Neural crest cell (in vitro differentiated cells): ENCODE measurements at regions not wholly inside any gene's neighbourhood (a gene's known extent, or its start where the extent isn't known, plus 50 kb on each side); places are given as distances from the start of the nearest gene placed in this dataset.

ENCODE experiments used
- DNase-seq: peaks from one replicate; pipeline ENCODE4 v3.0.0; 2021; ENCODE audit warnings: low read depth, mixed read lengths, low spot score
- H3K27ac Mint-ChIP-seq: one replicate; pipeline ENCODE4 v1.8.0; 2021; ENCODE audit warnings: mild to moderate bottlenecking, mixed read lengths; ENCODE audit not compliant: unreplicated experiment
- H3K27me3 Mint-ChIP-seq: 2 replicates; pipeline ENCODE4 v1.8.0; 2021; ENCODE audit warnings: low read depth, mild to moderate bottlenecking, mixed read lengths
- H3K36me3 Mint-ChIP-seq: 2 replicates; pipeline ENCODE4 v1.8.0; 2021; ENCODE audit warnings: low read depth, mild to moderate bottlenecking, mixed read lengths
- H3K4me1 Mint-ChIP-seq: 2 replicates; pipeline ENCODE4 v1.8.0; 2021; ENCODE audit warnings: mixed read lengths
- H3K4me3 Mint-ChIP-seq: one replicate; pipeline ENCODE4 v1.8.0; 2021; ENCODE audit warnings: mild to moderate bottlenecking, mixed read lengths
- H3K9me3 Mint-ChIP-seq: 2 replicates; pipeline ENCODE4 v1.8.0; 2021; ENCODE audit warnings: mixed read lengths
- CTCF ChIP-seq: fragments of 200-600 bp; sonication (generic); conservative IDR thresholded peaks from 2 replicates; pipeline ENCODE4 v1.5.0; 2021; ENCODE audit warnings: antibody characterized with exemption, mild to moderate bottlenecking

- H3K4me1 Mint-ChIP-seq = no peaks in the 10 kb centered on the region
- no peak for TF ChIP-seq CTCF
- no peaks in the 10 kb centered on the region for H3K9me3 Mint-ChIP-seq
- no peak overlapping the region for H3K27ac Mint-ChIP-seq
- DNase-seq = no peak
- no peaks in the 10 kb centered on the region for H3K36me3 Mint-ChIP-seq
- no peaks in the 10 kb centered on the region for H3K27me3 Mint-ChIP-seq
- H3K4me3 Mint-ChIP-seq = no peak overlapping the region
Observed at GRCh38 chr4:189069772-189070171, 870.9 kb upstream of the FRG1 start.

GRCh38 chr4:189071241-189071640 lies 869.4 kb upstream of the FRG1 start:
- no peak overlapping the region for H3K27ac Mint-ChIP-seq
- no peak for TF ChIP-seq CTCF
- no peaks in the 10 kb centered on the region for H3K27me3 Mint-ChIP-seq
- H3K36me3 Mint-ChIP-seq = peaks cover 3% of the 10 kb centered on the region
- DNase-seq = no peak
- H3K4me1 Mint-ChIP-seq = no peaks in the 10 kb centered on the region
- H3K9me3 Mint-ChIP-seq = no peaks in the 10 kb centered on the region
- H3K4me3 Mint-ChIP-seq = no peak overlapping the region

- no peak overlapping the region for H3K27ac Mint-ChIP-seq
- peaks cover 3% of the 10 kb centered on the region for H3K36me3 Mint-ChIP-seq
- no peak for DNase-seq
- no peak for TF ChIP-seq CTCF
- no peaks in the 10 kb centered on the region for H3K27me3 Mint-ChIP-seq
- H3K9me3 Mint-ChIP-seq = peaks cover 6% of the 10 kb centered on the region
- H3K4me1 Mint-ChIP-seq = no peaks in the 10 kb centered on the region
- no peak overlapping the region for H3K4me3 Mint-ChIP-seq
Observed at GRCh38 chr4:189073739-189074138, 866.9 kb upstream of the FRG1 start.

GRCh38 chr4:189081826-189082225 lies 858.8 kb upstream of the FRG1 start:
- H3K9me3 Mint-ChIP-seq = peaks cover 12% of the 10 kb centered on the region
- no peak overlapping the region for H3K27ac Mint-ChIP-seq
- no peak for TF ChIP-seq CTCF
- H3K27me3 Mint-ChIP-seq = no peaks in the 10 kb centered on the region
- no peaks in the 10 kb centered on the region for H3K36me3 Mint-ChIP-seq
- DNase-seq = no peak
- H3K4me1 Mint-ChIP-seq = no peaks in the 10 kb centered on the region
- H3K4me3 Mint-ChIP-seq = no peak overlapping the region

- H3K36me3 Mint-ChIP-seq = no peaks in the 10 kb centered on the region
- TF ChIP-seq CTCF = no peak
- no peak for DNase-seq
Observed at GRCh38 chr4:189083769-189084168, 856.9 kb upstream of the FRG1 start.

GRCh38 chr4:189084671-189085070 lies 856.0 kb upstream of the FRG1 start:
- peaks cover 8% of the 10 kb centered on the region for H3K9me3 Mint-ChIP-seq
- TF ChIP-seq CTCF = no peak
- H3K4me1 Mint-ChIP-seq = no peaks in the 10 kb centered on the region
- H3K36me3 Mint-ChIP-seq = no peaks in the 10 kb centered on the region
- H3K4me3 Mint-ChIP-seq = no peak overlapping the region
- H3K27me3 Mint-ChIP-seq = no peaks in the 10 kb centered on the region
- no peak overlapping the region for H3K27ac Mint-ChIP-seq
- DNase-seq = no peak

More at GRCh38 chr4:189083769-189084168, 856.9 kb upstream of the FRG1 start:
- Mint-ChIP-seq H3K27me3 (no peaks in the 10 kb centered on the region), H3K9me3 (peaks cover 8% of the 10 kb centered on the region), H3K27ac (no peak overlapping the region), H3K4me3 (no peak overlapping the region), H3K4me1 (no peaks in the 10 kb centered on the region)
